NB4 (cell line): ENCODE measurements at regions not wholly inside any gene's neighbourhood (a gene's known extent, or its start where the extent isn't known, plus 50 kb on each side); places are given as distances from the start of the nearest gene placed in this dataset.

Experiments used
- DNase-seq: peaks from one replicate; pipeline ENCODE4 v3.0.0; 2010; ENCODE audit warnings: low read depth
- H3K4me3 ChIP-seq: one replicate; pipeline ENCODE4 v1.5.1; 2011; ENCODE audit warnings: mild to moderate bottlenecking, low read depth, low read length, moderate library complexity
- CTCF ChIP-seq: IDR thresholded peaks from one replicate; pipeline ENCODE4 v1.5.1; 2012; ENCODE audit warnings: low read depth, low read length
- MAX ChIP-seq: IDR thresholded peaks from 2 replicates; pipeline ENCODE4 v1.6.1; 2011; ENCODE audit warnings: low read depth, low read length
- MYC ChIP-seq: IDR thresholded peaks from 2 replicates; pipeline ENCODE4 v1.6.1; 2011; ENCODE audit warnings: low read depth, low read length
- POLR2A ChIP-seq: IDR thresholded peaks from 2 replicates; pipeline ENCODE4 v1.6.1; 2011; ENCODE audit warnings: mild to moderate bottlenecking; ENCODE audit not compliant: insufficient read length; ENCODE audit errors: extremely low read depth

- no peak for DNase-seq
- H3K4me3 ChIP-seq = no peak overlapping the region
- TF ChIP-seq CTCF (no peak), POLR2A (no peak), MYC (no peak), MAX (no peak)
Measured at GRCh38 chr2:219810895-219811294, 183.5 kb downstream of the SLC4A3 start.

- no peak overlapping the region for H3K4me3 ChIP-seq
- TF ChIP-seq MYC (no peak), POLR2A (no peak), MAX (no peak), CTCF (no peak)
- no peak for DNase-seq
Measured at GRCh38 chr2:219812672-219813071, 185.2 kb downstream of the SLC4A3 start.

- TF ChIP-seq POLR2A = no peak
- no peak for TF ChIP-seq MAX
- no peak for DNase-seq
- H3K4me3 ChIP-seq = no peak overlapping the region
Measured at GRCh38 chr2:219820767-219821166, 193.3 kb downstream of the SLC4A3 start.

- H3K4me3 ChIP-seq = no peak overlapping the region
- DNase-seq = no peak
- no peak for TF ChIP-seq CTCF
- TF ChIP-seq MAX = no peak
- no peak for TF ChIP-seq POLR2A
- TF ChIP-seq MYC = no peak
Measured at GRCh38 chr2:219823574-219823973, 196.1 kb downstream of the SLC4A3 start.

- DNase-seq = no peak
- TF ChIP-seq MYC (no peak), MAX (no peak), POLR2A (no peak), CTCF (no peak)
Measured at GRCh38 chr2:219824996-219825395, 197.6 kb downstream of the SLC4A3 start.

GRCh38 chr2:219828127-219828526, 200.7 kb downstream of the SLC4A3 start:
- TF ChIP-seq MYC = no peak
- no peak for TF ChIP-seq POLR2A
- TF ChIP-seq MAX = no peak
- TF ChIP-seq CTCF = no peak
- H3K4me3 ChIP-seq = no peak overlapping the region
- no peak for DNase-seq

More at GRCh38 chr2:219824996-219825395, 197.6 kb downstream of the SLC4A3 start:
- no peak overlapping the region for H3K4me3 ChIP-seq
